Fibroblast of skin of abdomen (primary cell): ENCODE measurements at regions not wholly inside any gene's neighbourhood (a gene's known extent, or its start where the extent isn't known, plus 50 kb on each side); places are given as distances from the start of the nearest gene placed in this dataset.
"Not testable (repeated sequence)": the region's sequence is repeated elsewhere in the genome, so short reads cannot be mapped to it uniquely, and the experiment has no call there.

ENCODE experiments used
- DNase-seq: peaks from one replicate; pipeline ENCODE4 v3.0.0-alpha.2; 2013

GRCh38 chr7:68800316-68800715 lies 798.0 kb upstream of the AUTS2 start:
- DNase-seq: no peak

DNA sequence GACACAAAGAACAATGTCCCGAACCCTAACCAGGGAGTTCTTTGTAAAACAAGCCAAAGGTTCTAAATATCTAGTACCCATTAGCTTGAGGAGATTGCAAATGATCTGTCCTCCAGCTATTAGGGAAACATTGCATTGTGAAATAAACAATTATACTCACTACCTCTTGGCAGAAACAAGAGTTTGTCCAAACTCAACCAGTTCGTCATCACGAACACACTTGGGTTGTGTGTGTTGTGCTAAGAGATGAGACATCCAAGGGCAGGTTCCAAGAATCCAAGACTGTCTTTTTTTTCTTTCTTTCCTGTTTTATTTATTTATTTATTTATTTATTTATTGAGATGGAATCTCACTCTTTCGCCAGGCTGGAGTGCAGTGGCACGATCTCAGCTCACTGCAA lies 793.1 kb upstream of the AUTS2 start:
- DNase-seq: no peak

DNA sequence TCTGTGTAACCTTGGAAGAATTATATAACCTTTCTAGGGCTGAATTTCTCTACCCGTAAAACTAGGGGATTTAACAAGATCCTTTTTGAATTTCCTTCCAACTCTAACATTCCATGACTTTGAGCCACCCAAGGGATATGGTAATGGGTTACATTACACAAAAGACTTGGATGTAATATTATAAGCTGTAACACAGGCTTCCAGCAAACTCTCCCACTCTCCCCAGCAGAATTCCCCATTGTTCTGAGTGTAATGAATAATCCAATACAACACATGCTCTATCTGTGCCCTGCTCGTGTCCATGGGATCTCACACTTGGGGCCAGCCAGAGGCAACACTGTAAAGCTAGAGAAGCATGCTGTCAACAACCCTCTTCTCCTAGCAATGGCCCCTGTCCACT lies 790.6 kb upstream of the AUTS2 start:
- DNase-seq: no peak

DNA sequence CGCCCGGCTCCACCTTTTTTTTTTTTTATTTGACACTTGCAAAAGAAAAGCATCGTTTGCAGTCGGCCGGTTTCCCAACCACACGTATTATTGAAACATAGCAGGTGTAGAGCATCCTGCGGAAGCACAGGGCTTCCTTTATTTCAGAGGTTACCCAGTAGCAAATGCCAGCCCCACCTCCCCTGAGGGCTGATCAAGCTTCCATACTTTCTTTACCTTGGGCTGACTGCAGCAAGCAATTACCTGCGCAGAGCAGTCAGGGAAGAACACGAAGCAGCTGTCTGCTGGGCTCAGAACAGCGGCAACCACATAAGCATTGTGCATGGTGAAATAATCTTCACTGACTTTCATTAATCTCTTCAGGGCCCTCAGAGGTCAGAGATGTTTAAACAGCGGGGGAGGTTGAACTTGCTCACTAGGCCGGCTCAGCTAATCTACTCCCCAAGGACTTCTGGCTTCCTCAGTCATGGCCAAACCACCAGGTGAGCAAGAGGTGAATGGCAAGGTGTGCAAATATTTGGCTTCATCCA lies 784.7 kb upstream of the AUTS2 start:
- no peak for DNase-seq

DNA sequence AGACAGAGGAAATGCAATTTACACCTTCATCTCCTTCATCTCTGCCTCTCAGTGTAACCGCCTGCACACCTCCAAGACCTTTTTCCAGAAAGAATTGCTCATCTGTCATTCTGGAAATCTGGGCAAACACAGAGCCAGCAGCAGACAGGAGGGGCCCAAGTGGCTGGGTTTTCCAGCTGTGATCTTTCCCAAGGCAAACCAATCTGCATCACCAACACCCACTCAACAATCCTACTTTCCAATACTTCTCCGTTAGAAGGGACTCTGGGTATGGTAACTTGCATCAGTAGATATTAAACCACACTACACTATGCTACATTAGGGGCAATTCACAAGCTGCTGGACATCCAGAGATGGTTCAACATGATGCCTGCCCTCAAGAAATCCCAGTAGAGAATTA lies 781.8 kb upstream of the AUTS2 start:
- no peak for DNase-seq

- DNase-seq: no peak
Measured at GRCh38 chr7:68820321-68820720, 778.0 kb upstream of the AUTS2 start.

DNA sequence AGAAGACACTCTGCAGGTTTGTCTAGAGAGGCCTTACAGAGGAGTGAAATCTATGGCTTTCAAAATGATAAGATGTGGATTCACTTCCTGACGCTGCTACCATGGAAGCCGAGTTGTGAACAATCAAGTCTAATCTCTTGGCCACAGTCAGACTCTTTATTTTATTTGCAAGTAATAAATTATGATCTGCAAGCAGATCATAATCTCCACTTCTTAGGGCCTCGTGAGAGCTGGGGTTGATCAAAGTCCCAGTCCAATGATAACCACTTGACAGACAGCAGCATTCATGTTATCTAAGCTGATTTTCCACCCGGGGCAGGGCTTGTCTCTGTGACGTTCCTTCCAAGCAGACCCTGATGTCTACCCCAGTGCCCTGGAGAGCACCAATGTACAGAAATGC lies 776.4 kb upstream of the AUTS2 start:
- no peak for DNase-seq

GRCh38 chr7:68823996-68824780 lies 774.1 kb upstream of the AUTS2 start:
- DNase-seq: no peak

DNA sequence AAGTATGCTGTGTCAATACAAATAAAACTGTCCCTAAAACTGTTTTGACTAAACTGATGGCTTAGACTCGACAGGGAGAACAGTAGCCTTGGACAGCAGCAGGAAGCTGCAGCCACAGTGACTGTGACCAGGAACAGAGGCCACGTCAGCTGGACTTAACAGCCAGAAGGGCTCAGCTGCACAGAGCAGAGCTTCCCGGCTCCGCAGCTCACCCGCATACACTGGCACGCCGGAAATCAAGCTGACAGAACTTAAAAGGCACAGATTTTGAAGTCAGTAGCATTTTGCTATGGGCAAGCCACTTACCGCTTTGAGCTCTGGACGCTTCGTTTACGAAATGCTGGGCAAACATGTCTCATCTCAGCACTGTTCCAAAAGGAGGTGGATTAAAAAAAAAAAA lies 769.7 kb upstream of the AUTS2 start:
- no peak for DNase-seq

DNA sequence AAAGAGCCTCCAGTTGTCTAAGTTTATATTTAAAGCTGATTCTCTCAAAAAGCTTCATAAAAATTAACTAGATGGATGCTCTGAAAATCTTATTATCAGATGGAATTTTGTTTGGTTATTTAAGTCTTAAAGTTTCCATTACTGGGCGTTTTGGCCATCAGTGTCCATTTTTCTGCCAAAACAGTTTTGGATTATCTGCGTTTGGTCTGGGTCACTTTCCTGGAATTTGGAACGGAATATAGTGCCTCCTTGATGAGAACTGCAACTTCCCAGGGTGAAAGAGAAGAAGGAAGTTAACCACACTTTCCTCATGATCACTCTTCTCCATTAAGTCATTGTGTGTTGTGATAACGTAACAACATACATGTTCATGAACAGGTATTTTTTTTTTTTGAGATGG lies 764.9 kb upstream of the AUTS2 start:
- DNase-seq: no peak

- DNase-seq: no peak
Measured at GRCh38 chr7:68839014-68839413, 759.3 kb upstream of the AUTS2 start.

- peak; percentile 58 for DNase-seq
Measured at GRCh38 chr7:68840991-68841390, 757.3 kb upstream of the AUTS2 start.

- not testable (repeated sequence) for DNase-seq
Measured at GRCh38 chr7:68843985-68844384, 754.3 kb upstream of the AUTS2 start.

- no peak for DNase-seq
Measured at GRCh38 chr7:68846811-68847325, 751.4 kb upstream of the AUTS2 start.

DNA sequence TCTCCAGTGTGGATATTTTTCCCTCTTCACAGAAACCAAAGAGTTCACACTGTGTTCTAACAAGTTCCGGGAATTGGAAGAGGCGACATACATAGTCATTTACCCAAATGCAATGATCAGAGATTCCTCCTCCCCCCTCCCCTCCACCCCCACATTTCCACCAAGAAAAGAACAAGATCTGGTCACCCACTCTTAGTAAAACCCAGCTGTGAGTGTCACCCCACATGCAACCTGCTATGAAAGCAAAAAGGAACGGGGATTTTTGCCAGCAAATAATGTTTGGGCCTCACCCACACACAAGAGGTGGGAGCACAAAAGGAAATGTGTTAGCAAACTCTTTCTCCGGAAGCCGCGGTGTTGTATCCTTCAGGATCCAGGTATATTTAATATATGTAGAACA lies 745.0 kb upstream of the AUTS2 start:
- no peak for DNase-seq

DNA sequence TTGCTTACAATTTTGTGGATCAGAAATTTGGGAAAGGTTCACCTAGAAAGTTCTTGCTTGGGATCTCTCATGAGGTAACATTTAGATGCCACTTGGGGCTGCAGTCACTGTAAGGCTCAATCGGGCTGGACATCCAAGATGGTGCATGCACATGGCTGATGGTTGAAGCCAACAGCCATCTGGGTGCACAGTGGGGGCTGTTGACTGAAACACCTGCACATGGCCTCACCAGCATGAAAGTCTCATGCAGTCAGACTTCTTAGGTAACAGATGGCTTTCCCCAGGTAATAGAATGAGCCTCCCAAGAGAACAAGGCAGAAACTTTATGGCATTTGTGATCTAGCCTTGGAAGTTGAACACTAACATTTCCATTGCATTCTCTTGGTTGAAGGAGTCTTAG lies 740.7 kb upstream of the AUTS2 start:
- DNase-seq: no peak

GRCh38 chr7:68858497-68858896 lies 739.8 kb upstream of the AUTS2 start:
- DNase-seq: no peak

- DNase-seq: no peak
Measured at GRCh38 chr7:68861171-68861570, 737.1 kb upstream of the AUTS2 start.

- no peak for DNase-seq
Measured at GRCh38 chr7:68862261-68862660, 736.0 kb upstream of the AUTS2 start.

DNA sequence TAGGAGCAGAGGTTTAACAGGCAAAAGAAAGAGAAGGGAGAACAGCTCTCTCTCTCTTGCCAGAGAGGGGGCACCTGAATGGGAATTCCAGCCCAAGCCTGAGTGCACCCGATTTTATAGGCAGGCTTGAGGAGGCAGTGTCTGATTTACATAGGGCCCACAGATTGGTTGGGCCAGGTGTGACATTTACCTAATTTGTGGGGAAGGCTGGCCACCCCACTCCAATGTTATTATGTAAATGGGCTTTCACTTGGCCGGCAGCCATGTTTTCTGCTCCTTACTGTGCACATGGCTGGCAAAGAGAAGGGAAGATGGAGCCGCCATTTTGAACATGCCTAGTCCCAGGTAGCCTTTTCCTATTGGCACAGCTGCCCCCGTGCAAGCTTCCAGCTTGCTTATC lies 735.5 kb upstream of the AUTS2 start:
- DNase-seq: no peak

- DNase-seq: peak; percentile 12
Measured at GRCh38 chr7:68865351-68866199, 732.7 kb upstream of the AUTS2 start.

DNA sequence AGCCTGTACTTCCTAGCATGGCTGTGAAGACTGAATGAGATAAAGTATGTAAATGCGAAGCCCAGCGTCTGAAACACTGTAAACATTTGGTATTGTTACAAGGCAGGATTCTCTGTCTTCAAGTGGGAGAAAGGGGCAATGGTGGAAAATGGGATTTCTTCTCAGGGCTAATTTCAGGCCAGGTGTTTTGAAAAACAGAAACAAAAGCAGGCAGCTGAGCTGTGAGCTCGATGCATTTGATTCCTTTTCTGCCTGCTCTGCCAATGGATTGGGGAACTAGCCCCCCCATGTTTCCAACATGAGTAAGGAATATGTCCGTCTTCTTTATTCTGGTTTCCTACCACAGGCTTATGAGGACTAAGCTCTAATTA lies 732.1 kb upstream of the AUTS2 start:
- no peak for DNase-seq

- not testable (repeated sequence) for DNase-seq
Measured at GRCh38 chr7:68866721-68867120, 731.6 kb upstream of the AUTS2 start.

GRCh38 chr7:68868978-68869377 lies 729.3 kb upstream of the AUTS2 start:
- DNase-seq: no peak
